ENCODE measurements at regions not wholly inside any gene's neighbourhood (a gene's known extent, or its start where the extent isn't known, plus 50 kb on each side); places are given as distances from the start of the nearest gene placed in this dataset.

DNA sequence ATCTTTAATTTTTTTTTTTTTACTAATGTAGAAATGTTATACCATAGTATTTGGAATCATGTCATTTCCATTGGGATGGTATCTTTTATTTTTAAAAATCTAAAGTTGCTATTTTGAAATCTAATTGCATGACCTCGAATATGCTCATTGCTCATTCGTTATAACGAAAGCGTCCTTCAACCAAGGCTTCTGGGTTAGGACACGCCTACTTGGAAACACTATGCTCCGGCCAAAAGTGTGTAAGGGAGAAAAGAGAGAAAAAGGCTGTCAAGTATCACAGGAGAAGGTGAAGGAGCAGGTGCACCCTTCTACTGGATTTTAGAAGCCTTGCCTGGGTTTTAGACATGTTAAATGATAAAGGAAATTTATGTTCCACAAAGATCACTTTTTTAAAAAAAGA is 465.9 kb upstream of the ID2 start:
- no peak for DNase-seq (ENCODE audit: extremely low read depth in 1 of 4, low spot score in 3 of 4)
- no peak for ATAC-seq
- Histone ChIP-seq H3K4me1 (replicated peaks in 1 of 2; ENCODE audit: control insufficient read depth in 2 of 2, insufficient read depth in 2 of 2, low read length in 2 of 2) (no peaks in the 10 kb centered on the region), H3K9me3 (replicated peaks; ENCODE audit: control insufficient read depth, insufficient read depth, low read depth, low read length) (no peaks in the 10 kb centered on the region), H3K9ac (ENCODE audit: insufficient read depth in 1 of 2, low read depth in 2 of 2, low read length in 2 of 2) (no peak overlapping the region), H3K9me1 (ENCODE audit: control insufficient read depth, insufficient read depth, low read length) (no peaks in the 10 kb centered on the region), H2AFZ (ENCODE audit: low read depth, low read length) (no peak overlapping the region), H3K4me2 (ENCODE audit: insufficient read depth, low read length) (no peak overlapping the region), H3K27me3 (ENCODE audit: control insufficient read depth in 2 of 2, insufficient read depth in 2 of 2, low read length in 2 of 2) (peaks cover 9 to 16% of the 10 kb centered on the region in 2 experiments; a peak in 4 of 5 replicates), H3K4me3 (no peak overlapping the region), H4K20me1 (replicated peaks; ENCODE audit: control insufficient read depth, insufficient read depth, low read length) (no peaks in the 10 kb centered on the region), H3K79me2 (ENCODE audit: control insufficient read depth, insufficient read depth, low read length) (no peaks in the 10 kb centered on the region), H3K36me3 (ENCODE audit: control insufficient read depth, insufficient read depth, low read length) (no peaks in the 10 kb centered on the region), H3K27ac (ENCODE audit: extremely low read depth, low read depth, low read length) (no peak overlapping the region)
- ChIA-PET CTCF (ENCODE audit: low intra/inter-chr PET ratio) (no interaction called here), POLR2A (no interaction called here)
- 3% methylated on average over 6 of the region's 6 CpGs for WGBS (ENCODE audit: insufficient coverage, low coverage, missing lambda C conversion rate)
- in situ Hi-C loops (cut with MboI), result no loop called here
- FAIRE-seq, result no peak
- TF ChIP-seq ADNP (tag; IDR thresholded peaks at IDR 0.05) (no peak), HOXB6 (CRISPR knock-in tag; IDR thresholded peaks at IDR 0.05; ENCODE audit: borderline replicate concordance) (no peak), BRF1 (IDR thresholded peaks at IDR 0.05; ENCODE audit: borderline replicate concordance, extremely low read depth, insufficient read length) (no peak), ZNF263 (CRISPR knock-in tag; IDR thresholded peaks at IDR 0.05; ENCODE audit: borderline replicate concordance) (no peak), KLF10 (CRISPR knock-in tag; IDR thresholded peaks at IDR 0.05) (no peak), CCNT2 (IDR thresholded peaks at IDR 0.05; ENCODE audit: borderline replicate concordance, extremely low read depth, insufficient read length, low read depth, low read length) (no peak), RBM17 (IDR thresholded peaks at IDR 0.05; ENCODE audit: borderline replicate concordance, low read depth, low read length) (no peak), POU5F1 (IDR thresholded peaks at IDR 0.05; ENCODE audit: borderline replicate concordance, low read depth, low read length, partially characterized antibody) (no peak)
- TF ChIP-seq, protein P1, sequence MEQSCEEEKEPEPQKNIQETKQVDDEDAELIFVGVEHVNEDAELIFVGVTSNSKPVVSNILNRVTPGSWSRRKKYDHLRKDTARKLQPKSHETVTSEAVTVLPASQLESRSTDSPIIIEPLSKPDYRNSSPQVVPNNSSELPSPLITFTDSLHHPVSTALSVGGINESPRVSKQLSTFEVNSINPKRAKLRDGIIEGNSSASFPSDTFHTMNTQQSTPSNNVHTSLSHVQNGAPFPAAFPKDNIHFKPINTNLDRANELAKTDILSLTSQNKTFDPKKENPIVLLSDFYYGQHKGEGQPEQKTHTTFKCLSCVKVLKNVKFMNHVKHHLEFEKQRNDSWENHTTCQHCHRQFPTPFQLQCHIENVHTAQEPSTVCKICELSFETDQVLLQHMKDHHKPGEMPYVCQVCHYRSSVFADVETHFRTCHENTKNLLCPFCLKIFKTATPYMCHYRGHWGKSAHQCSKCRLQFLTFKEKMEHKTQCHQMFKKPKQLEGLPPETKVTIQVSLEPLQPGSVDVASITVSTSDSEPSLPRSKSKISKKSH (CRISPR knock-in tag; IDR thresholded peaks at IDR 0.05), result no peak
- intact Hi-C loops (cut with micrococcal nuclease), result no loop called here
- no TSS peak for BruUV-seq (replicated peaks)

Measured in K562 (cell line).